Smooth muscle cell (in vitro differentiated cells): ENCODE measurements at regions not wholly inside any gene's neighbourhood (a gene's known extent, or its start where the extent isn't known, plus 50 kb on each side); places are given as distances from the start of the nearest gene placed in this dataset.
"Not testable (repeated sequence)": the region's sequence is repeated elsewhere in the genome, so short reads cannot be mapped to it uniquely, and the experiment has no call there.

Experiments
- DNase-seq: peaks from one replicate; lab custom pipeline; 2025; ENCODE audit not compliant: unreplicated experiment; lab: John Stamatoyannopoulos, UW
- H2AFZ ChIP-seq: fragments of 200-600 bp; sonication (generic); 2 replicates; pipeline ENCODE4 v1.6.0; 2016; ENCODE audit warnings: antibody characterized with exemption, low read depth, mild to moderate bottlenecking
- H3F3A ChIP-seq: fragments of 200-600 bp; sonication (generic); 2 replicates; pipeline ENCODE4 v1.6.0; 2017; ENCODE audit warnings: antibody characterized with exemption, low read depth
- H3K27ac ChIP-seq: fragments of 200-600 bp; sonication (generic); 2 replicates; pipeline ENCODE4 v1.5.1; 2016; ENCODE audit warnings: low read depth, mild to moderate bottlenecking
- H3K27me3 ChIP-seq: fragments of 200-600 bp; sonication (generic); 2 replicates; pipeline ENCODE4 v1.6.1; 2016; ENCODE audit warnings: low read depth, mild to moderate bottlenecking
- H3K36me3 ChIP-seq: fragments of 200-600 bp; sonication (generic); 2 replicates; pipeline ENCODE4 v1.5.1; 2016; ENCODE audit warnings: low read depth
- H3K4me1 ChIP-seq: fragments of 200-600 bp; sonication (generic); 2 replicates; pipeline ENCODE4 v1.5.1; 2016; ENCODE audit warnings: low read depth
- H3K4me2 ChIP-seq: fragments of 200-600 bp; sonication (generic); 2 replicates; pipeline ENCODE4 v1.6.0; 2016; ENCODE audit warnings: mild to moderate bottlenecking
- H3K4me3 ChIP-seq: fragments of 200-600 bp; sonication (generic); 2 replicates; pipeline ENCODE4 v1.5.1; 2016; ENCODE audit warnings: mild to moderate bottlenecking
- H3K79me2 ChIP-seq: fragments of 200-600 bp; sonication (generic); 2 replicates; pipeline ENCODE4 v1.6.0; 2016; ENCODE audit warnings: low read depth, mild to moderate bottlenecking
- H3K9ac ChIP-seq: fragments of 200-600 bp; sonication (generic); 2 replicates; pipeline ENCODE4 v1.6.0; 2016; ENCODE audit warnings: low read depth
- H3K9me3 ChIP-seq: fragments of 200-600 bp; sonication (generic); replicated peaks from 2 replicates; pipeline ENCODE4 v1.5.1; 2016; ENCODE audit warnings: low read depth
- H4K20me1 ChIP-seq: fragments of 200-600 bp; sonication (generic); 2 replicates; pipeline ENCODE4 v1.6.0; 2016; ENCODE audit warnings: low read depth
- WGBS: methylation state at CpG from one replicate; pipeline ENCODE4 v1.1.7; 2016; ENCODE audit warnings: low lambda C conversion rate; 5-methylcytosine and 5-hydroxymethylcytosine counted together
- TF ChIP-seq, protein P1 (sequence below): fragments of 200-600 bp; sonication (generic); IDR thresholded peaks from 2 replicates; pipeline ENCODE4 v1.5.1; 2017; ENCODE audit warnings: borderline replicate concordance, mild to moderate bottlenecking, antibody characterized with exemption; ENCODE audit not compliant: insufficient read depth, poor library complexity, severe bottlenecking

- H3K4me2 ChIP-seq, H2AFZ ChIP-seq, H3K9me3 ChIP-seq, H3F3A ChIP-seq, H3K4me3 ChIP-seq, H3K9ac ChIP-seq, DNase-seq, H3K36me3 ChIP-seq, H3K4me1 ChIP-seq, H4K20me1 ChIP-seq, H3K27ac ChIP-seq, H3K27me3 ChIP-seq, H3K79me2 ChIP-seq: not testable (repeated sequence)
- WGBS: 95% methylated on average over 21 of the region's 22 CpGs
Measured at GRCh38 chr4:34335556-34335955, 1908.8 kb downstream of the ARAP2 start.

DNA sequence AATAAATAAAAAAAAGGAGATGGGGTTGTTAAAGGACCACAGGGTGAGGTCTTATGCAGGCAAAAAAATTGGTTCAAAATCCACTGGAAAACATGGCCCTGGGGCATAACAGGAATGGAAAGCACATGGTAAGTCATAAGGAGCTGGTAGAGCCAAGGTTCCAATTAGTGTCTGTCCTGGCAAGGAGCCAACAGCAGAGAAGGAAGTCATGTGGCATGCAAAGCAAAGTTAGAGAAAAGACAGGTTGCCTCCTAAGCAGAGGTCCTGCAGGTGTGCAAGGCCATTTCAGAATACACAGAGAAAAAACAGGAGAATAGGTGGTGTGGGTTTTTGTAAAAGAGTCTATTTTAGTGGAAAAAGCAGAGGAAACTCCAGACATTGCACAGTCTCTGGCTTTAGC is 1881.7 kb downstream of the ARAP2 start:
- no peaks in the 10 kb centered on the region for H3K27me3 ChIP-seq
- H3K36me3 ChIP-seq: no peaks in the 10 kb centered on the region
- TF ChIP-seq, protein P1, sequence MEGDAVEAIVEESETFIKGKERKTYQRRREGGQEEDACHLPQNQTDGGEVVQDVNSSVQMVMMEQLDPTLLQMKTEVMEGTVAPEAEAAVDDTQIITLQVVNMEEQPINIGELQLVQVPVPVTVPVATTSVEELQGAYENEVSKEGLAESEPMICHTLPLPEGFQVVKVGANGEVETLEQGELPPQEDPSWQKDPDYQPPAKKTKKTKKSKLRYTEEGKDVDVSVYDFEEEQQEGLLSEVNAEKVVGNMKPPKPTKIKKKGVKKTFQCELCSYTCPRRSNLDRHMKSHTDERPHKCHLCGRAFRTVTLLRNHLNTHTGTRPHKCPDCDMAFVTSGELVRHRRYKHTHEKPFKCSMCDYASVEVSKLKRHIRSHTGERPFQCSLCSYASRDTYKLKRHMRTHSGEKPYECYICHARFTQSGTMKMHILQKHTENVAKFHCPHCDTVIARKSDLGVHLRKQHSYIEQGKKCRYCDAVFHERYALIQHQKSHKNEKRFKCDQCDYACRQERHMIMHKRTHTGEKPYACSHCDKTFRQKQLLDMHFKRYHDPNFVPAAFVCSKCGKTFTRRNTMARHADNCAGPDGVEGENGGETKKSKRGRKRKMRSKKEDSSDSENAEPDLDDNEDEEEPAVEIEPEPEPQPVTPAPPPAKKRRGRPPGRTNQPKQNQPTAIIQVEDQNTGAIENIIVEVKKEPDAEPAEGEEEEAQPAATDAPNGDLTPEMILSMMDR: no peak
- H3F3A ChIP-seq: no peaks in the 10 kb centered on the region
- no peak overlapping the region for H3K9ac ChIP-seq
- H3K9me3 ChIP-seq: no peaks in the 10 kb centered on the region
- no peaks in the 10 kb centered on the region for H3K4me1 ChIP-seq
- no peaks in the 10 kb centered on the region for H3K79me2 ChIP-seq
- DNase-seq: no peak
- H4K20me1 ChIP-seq: no peaks in the 10 kb centered on the region
- no peak overlapping the region for H3K4me2 ChIP-seq
- H2AFZ ChIP-seq: no peak overlapping the region
- H3K4me3 ChIP-seq: no peak overlapping the region
- H3K27ac ChIP-seq: no peak overlapping the region

- H3K4me2 ChIP-seq: no peak overlapping the region
- TF ChIP-seq, protein P1: no peak
- H3F3A ChIP-seq: no peaks in the 10 kb centered on the region
- no peak overlapping the region for H3K4me3 ChIP-seq
- H3K9ac ChIP-seq: no peak overlapping the region
- H2AFZ ChIP-seq: no peak overlapping the region
- no peaks in the 10 kb centered on the region for H4K20me1 ChIP-seq
- no peak overlapping the region for H3K27ac ChIP-seq
- H3K9me3 ChIP-seq: no peaks in the 10 kb centered on the region
- 88% methylated on average over 2 of the region's 2 CpGs for whole genome bisulfite sequencing
- no peaks in the 10 kb centered on the region for H3K27me3 ChIP-seq
- DNase-seq: no peak
- no peaks in the 10 kb centered on the region for H3K4me1 ChIP-seq
- H3K79me2 ChIP-seq: no peaks in the 10 kb centered on the region
- H3K36me3 ChIP-seq: no peaks in the 10 kb centered on the region
Measured at GRCh38 chr4:34363842-34364241, 1880.5 kb downstream of the ARAP2 start.

DNA sequence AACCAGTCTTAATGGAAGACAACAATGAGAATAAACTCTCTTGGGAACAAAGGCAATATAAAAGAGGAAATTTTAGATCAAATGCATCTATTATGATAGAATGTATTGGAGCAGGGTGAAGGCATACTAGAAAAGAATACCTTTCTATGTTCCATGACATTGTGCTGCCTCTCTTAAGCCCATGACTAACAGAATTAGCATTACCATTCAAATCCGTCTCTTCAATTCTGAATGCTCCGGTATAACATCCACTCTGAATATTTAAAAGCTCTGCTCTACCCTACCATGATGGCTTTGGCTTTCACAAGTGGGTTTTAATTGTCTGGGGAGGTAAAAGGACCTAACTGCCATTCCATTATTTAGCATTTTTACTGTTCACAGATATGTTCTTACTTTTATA is 1878.4 kb downstream of the ARAP2 start:
- Histone ChIP-seq H3K36me3 (no peaks in the 10 kb centered on the region), H3F3A (no peaks in the 10 kb centered on the region), H3K4me2 (no peak overlapping the region), H2AFZ (no peak overlapping the region), H3K27ac (no peak overlapping the region), H3K27me3 (no peaks in the 10 kb centered on the region), H3K4me1 (no peaks in the 10 kb centered on the region), H4K20me1 (no peaks in the 10 kb centered on the region), H3K4me3 (no peak overlapping the region), H3K9me3 (no peaks in the 10 kb centered on the region), H3K79me2 (no peaks in the 10 kb centered on the region), H3K9ac (no peak overlapping the region)
- WGBS: 82% methylated on average over 2 of the region's 2 CpGs
- TF ChIP-seq, protein P1: no peak
- no peak for DNase-seq
